NCI-H2171 (cell line): ENCODE measurements at regions not wholly inside any gene's neighbourhood (a gene's known extent, or its start where the extent isn't known, plus 50 kb on each side); places are given as distances from the start of the nearest gene placed in this dataset.
A peak's percentile ranks its signal among the peaks of the same experiment; 100 is the strongest.

Experiments used
- DNase-seq: peaks from one replicate; lab custom pipeline; 2025; lab: John Stamatoyannopoulos, UW

DNA sequence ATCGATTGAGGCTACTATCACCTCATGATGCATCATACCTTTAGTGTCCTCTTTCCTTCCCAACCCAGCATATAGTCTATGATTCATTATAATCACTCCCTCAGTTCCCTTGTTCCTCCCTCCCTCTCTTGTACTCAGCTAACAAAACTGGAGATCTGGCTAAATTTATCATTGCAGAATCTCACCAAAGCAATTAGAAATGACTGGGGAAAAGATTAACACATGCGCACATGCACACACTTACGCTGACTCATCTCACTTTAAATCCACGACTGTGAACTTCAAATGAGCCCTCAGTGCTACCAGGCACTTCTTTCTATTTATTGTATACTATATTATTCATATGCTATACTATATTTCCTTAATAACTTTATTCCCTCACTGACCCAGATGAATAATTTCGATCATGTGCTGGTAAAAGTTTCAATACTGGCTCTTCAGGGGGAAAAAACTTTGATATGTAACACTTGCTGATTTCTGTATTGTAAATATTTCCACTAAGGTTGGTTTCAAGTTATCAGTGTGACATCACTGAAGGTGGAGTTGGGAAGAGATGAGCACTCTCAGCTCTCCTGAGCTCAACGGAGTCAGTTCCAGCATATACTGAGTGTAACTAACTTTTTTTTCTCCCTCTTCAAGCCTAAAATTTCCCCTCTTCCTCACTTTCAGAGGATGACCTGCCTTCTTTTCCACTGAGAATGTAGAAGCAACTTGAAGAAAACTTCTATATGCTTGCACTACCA lies 613.7 kb upstream of the B3GALT2 start:
- no peak for DNase-seq

DNA sequence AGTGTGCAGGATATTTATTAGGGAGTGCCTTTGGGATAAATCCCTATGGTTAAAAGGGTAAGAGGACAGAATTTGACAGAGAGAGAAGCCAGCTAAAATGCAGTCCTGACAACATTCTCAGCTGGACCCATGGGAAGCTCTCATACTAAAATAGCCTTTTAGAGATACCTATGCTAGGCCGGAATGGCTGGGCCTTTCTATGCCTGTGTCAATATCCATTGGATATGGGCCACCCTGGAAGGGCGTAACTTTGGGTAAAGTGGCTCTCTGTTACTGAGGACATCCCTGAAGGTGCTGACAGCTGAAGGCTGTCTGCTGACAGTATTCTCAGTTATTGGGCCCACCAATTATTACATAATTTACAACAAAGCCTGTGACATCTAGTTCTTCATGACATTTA lies 613.0 kb upstream of the B3GALT2 start:
- DNase-seq = no peak

DNA sequence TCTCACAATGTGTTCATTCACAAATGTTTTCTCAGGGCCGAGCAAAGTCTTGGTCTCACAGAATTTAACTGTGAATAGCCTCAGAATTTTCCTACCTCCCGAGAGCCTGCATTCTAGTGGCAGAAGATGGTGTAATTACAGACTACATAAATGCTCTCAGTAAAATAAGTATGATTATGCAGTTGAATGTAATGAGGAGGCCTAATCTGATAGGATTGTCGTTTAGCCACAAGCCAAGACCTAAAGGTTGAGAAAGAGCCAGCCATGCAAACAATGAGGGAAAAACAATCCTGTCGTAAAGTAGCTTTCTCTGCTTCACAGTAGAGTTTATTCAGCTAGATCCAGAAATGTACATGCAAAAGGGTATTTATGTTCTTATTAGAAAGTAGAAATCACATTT lies 607.8 kb upstream of the B3GALT2 start:
- DNase-seq = no peak

DNA sequence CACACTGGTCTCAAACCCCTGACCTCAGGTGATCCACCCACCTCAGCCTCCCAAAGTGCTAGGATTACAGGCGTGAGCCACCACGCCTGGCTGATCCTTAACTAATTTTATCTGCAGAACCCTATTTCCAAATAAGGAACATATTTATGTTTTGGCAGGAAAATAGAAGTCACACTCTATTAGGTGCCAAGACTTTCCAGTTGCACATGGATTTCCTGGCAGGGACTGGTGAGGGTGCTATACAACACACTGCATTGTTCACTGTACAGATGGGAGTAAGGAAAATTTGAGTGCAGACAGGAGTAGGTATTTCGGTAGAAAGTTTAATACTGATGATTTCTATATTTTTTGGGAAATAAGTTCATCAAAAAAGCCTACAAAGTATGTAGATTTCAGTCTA lies 605.3 kb upstream of the B3GALT2 start:
- no peak for DNase-seq

DNA sequence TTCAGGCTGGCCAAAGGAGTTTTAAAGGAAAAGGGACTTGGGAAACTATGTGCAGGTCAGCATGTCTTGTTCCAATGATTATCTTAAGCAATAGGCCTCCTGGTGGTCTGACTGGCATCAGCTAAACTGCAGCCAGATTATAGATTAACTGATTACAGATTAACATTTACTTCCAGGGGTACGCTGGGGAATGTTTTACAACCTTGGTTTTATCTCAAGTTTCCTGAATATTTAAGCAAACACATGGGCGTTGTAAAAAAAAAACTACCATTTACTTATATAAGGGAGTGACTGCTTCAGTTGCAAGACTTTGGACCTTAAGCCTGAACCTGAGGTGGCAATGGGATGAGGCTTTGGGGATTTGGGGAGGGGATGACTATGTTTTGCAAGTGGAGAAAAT lies 600.6 kb upstream of the B3GALT2 start:
- DNase-seq = no peak

DNA sequence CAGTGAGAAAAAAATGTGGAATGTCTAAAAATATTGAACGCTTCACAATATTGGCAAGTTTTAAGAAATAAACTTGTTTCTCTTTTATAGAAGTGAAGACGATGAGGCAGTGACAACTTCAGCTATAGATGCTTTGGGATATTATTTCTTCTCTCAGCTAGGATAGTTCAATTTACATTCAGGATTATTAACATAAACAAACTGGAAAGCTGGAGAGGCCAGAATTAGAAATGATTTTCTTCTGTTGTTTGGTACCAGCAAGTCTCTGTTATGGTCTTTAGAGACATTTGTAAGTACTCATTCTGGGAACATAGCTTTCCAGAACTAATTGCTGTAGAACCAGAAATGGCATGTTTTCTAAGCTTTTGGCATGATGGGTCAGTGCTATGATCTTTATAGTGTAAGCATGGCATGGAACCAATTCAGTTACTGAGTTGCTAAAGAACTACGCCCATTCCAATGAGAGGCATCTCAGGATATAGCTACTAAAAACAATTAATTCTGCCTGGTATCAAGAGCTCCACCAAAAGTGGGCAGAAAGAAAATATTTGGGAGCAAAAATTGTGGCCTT lies 599.5 kb upstream of the B3GALT2 start:
- no peak for DNase-seq

DNA sequence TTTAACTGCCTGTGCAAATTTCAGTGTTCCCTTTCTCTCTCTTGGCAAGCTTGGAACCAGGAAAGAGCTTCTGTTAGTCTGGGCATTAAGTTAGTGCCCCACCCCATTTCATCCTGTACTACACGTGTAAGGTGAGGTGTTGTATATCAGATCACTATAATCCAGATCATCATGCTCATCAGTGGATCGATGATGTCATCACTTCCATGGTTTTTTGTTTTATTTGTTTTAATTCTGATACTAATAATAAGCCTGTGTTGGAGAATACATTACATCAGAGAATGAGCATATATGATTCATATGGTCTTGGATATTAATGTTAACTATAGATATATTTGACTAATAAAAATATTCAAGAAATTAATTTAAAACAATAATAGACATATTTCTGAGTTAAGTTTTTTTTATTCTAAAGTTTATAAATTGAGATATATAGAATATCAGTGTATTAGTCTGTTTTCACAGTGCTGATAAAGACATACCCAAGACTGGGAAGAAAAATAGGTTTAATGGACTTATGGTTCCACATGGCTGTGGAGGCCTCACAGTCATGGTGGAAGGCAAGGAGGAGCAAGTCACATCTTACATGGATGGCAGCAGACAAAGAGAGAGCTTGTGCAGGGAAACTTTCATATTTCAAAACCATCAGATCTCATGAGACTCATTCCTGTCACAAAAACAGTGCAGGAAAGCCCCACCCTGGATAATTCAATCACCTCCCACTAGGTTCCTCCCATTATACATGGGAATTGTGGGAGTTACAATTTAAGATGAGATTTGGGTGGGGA lies 588.3 kb upstream of the B3GALT2 start:
- DNase-seq = no peak

DNA sequence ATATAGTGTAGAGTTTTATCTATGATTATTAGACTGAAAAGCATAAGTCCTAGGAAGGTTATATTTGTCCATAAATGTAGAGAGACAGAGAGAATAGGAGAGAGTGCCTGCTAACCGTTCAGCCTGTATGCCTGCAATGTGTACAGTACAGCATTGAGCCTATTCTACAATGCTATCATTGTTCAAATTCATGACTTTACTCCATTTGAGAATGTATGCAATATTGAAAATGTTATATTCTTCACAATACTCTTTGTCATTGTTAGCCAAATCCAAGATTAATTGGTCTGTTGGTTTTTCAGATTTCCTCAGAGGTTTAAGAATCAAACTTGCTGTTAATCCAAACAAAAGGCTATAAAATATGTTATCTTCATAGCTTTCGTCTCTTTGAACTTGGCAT lies 585.2 kb upstream of the B3GALT2 start:
- DNase-seq = no peak

DNA sequence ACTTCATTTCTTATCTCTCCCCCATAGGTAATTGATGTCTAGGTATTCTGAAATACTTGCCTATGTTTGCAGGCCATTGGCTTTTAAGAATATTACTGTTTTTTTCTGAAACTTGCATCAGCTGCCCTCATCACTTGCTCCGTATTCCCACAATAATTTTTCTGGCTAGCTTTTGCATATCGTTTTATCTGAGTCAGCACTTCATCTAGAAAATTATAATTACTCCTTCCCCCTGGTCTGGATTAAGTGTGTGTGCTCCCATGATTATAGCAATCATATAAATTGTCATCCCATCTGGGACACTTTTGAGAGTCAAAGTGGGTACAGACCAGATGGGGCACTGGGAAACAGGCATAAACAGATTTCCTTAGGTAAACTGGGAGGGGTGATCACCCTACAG lies 583.2 kb upstream of the B3GALT2 start:
- DNase-seq = peak; percentile 38

DNA sequence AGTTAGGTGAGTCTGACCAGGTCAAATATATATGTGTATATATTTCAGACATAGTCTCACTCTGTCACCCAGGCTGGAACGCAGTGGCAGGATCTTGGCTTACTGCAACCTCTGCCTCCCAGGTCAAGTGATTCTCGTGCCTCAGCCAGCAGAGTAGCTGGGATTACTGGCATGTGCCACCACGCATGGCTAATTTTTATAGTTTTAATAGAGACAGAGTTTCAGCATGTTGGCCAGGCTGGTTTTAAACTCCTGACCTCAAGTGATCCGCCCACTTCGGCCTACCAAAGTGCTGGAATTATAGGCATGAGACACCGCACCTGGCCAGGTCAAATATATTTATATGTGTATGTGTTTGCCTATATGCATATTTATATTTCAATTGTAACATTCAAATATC lies 581.5 kb upstream of the B3GALT2 start:
- no peak for DNase-seq

DNA sequence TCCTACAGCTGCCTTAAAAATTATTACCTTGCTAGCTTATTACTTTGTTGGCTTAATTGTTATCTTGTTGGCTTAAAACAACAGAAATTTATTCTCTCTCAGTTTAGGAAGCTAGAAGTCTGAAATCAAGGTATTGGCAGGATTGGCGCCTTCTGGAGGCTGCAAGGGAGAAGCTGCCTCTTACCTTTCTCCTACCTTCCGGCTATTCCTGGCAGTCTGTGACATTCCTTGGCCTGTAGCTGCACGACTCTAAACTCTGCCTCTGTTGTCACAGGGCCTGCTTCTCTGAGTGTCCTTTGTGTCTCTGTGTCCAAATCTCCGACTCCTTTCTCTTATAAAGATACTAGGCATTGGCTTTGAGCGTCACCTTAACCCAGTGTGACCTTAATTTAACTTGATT lies 579.9 kb upstream of the B3GALT2 start:
- no peak for DNase-seq

DNA sequence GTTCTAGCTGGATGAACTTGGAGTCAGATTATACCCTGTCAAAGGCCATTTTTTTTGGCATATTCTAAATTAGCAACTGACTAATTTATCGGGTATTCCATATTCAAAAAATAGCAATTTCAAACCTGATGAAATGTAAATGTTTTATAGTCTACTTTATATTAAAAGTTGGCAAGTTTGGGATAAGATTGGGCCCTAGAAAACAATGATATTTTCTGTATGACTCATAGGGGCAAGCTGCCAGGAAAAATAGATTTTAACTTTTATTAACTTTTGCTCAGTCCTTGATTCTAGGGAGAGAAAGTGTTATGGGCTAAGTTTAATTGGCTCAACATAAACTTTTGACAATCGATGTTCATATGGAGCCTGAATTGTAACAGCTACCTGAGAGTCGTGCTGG lies 576.9 kb upstream of the B3GALT2 start:
- DNase-seq = no peak

DNA sequence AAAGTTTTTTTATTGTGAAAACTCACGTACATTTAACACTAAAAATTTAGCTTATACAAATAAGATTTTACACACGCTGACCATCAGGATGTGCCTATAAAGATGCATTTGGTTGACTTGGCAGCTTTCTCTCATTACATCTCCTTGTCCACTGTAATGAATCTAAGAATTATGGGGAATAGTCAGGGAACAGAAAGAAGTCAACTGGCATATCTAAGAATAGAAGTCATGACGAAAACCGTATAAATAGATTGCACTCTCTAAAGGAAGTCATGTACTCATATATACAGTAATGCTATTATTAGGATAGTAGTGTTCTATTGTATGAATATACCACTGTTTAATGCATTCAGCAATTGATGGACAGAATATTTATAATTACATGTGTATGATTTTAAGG lies 575.8 kb upstream of the B3GALT2 start:
- no peak for DNase-seq

DNA sequence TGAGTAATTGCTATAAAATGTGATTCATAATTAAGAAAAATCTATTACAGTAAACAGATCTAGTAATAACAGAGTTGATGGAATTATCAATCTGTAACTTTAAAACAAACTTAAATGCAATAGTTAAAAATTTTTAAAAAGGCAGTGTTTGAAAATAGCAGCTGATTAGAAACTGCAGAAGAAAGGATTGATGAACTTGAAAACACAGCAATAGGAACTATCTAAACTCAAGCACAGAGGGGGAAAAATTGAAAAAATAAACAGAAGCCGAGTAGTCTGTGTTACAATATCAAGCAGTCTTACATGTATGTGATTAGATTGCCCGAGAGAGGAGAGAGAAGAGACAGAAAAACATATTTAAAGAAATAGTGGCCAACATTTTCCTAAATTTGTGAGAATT lies 569.0 kb upstream of the B3GALT2 start:
- DNase-seq = no peak

DNA sequence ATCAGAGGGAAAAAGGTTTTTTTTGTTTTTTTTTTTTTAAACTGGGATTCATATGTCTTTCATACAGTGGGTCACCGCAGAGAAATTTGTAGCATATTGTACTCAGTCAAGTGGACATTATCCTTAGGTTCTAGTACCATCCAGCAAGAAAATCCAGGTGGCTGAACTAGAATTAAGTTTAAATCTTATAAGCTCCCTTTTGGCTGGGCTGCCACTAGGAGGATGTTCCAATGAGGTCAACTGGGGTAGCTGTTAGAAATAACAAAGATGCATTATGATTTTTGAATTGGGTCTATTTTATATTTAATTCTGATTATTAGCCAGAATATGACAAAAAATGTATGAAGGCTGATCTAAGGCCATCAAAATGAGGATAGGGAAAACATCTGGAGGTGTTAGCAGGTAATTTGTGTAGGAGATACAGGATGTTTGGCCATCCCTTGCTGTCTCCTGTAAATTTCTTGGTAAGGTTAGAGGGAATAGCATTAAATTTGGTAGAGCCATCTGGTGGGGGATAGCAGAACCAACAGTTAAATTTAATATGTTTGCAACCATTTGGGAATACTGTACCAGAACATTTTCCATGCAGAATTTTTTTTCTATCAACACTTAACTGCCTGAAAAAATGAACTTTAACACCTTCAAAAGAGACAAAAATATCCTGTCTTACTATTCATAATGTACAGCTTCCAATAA lies 568.5 kb upstream of the B3GALT2 start:
- no peak for DNase-seq

DNA sequence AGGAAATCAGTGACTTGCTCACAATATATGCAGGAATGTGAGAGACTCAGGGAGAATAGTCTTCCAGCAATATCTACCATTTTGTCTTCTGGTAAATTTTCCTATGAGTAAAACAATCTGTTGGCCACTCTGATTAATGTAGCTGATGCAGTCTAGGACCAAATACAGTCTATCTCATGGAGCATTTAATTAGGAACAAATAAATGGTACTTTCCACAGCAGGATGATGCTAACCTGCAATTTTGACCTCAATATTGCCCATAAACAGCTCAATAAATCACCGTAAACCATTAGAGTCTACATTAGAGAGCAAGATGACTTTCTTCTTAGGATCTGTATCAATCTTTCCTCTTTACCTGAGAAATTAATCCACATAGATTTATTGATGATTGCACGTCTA lies 567.7 kb upstream of the B3GALT2 start:
- DNase-seq = no peak

DNA sequence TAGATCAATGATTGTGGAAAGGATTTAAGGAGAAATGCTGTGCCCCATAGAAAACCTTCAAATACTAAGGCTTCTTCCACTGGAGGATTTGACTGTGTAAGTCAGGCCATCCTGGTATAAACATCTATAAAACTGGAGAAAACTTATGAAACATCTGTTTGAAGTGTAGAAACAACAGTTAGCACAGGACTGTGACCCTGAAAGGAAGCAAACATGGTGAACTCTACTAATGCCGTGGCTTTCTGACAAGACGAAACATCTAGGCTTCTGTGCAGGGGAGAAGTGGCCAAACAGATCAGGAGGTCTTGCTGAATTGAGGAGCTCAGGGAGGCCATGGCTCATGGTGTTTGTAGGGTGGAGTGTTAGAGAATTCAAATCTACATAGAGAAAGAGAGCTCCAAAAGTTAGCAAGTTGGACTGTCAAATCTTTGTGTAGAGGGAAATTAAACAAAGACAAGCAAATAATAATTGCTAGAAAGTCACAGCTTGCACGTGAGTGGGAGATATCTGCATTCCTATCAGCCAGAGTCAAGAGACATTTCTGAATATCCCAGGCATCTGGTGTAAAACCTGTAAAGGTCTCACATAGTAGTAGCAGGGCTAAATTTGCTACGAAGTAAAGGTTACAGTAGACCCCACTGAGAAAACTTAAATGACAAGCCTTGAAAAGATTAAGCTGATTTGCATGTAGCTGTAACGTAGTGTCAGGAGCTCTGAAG lies 566.8 kb upstream of the B3GALT2 start:
- DNase-seq = no peak

DNA sequence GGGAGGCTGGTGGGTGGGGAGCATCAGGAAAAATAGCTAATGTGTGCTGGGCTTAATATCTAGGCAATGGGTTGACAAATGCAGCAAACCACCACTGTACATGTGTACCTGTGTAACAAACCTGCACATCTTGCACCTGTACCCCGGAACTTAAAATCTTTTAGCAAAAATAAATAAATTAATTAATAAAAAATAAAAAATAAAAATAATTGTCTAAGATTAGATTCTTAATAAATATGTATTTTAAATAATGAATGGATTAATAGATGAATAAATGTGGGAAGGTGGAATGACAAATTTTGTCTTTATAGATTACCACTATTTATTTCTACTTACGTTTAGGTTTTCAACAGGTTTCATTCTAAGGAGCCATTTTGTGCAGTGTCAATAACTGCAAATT lies 563.5 kb upstream of the B3GALT2 start:
- DNase-seq = no peak

DNA sequence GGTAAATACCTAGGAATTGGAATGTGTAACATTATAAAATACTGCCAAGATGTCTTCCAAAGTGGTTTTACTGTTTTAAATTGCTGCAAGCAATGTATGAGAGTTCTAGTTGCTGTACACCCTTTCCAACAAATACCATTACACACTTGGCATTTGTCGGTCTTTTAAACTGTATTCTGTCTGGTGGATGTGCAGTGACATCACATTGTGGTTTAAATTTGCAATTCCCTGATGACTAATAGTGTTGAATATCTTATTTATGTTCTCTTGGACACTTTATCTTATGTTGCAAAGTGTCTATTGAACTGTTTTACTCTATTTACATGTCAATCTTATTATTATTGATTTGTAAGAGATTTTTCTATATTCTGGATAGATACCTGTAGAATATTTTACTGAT lies 561.2 kb upstream of the B3GALT2 start:
- no peak for DNase-seq

DNA sequence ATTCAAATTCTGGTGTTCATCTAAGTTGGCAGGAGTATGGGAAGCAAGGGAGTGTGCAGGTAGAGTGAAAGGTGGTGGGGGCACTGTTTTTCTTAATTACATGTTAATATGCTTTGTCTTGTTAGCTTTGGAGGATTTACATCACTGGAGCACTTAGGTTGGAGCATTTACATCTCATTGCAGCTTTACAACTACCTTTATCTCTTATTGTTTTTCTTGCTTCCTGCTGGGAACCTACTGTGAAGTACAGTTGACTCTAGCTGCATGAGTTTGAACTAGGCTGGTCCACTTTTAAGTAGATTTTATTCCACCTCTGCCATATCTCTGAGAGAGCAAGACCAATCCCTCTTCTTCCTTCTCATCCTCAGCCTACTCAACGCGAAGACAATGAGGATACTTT lies 554.8 kb upstream of the B3GALT2 start:
- no peak for DNase-seq

DNA sequence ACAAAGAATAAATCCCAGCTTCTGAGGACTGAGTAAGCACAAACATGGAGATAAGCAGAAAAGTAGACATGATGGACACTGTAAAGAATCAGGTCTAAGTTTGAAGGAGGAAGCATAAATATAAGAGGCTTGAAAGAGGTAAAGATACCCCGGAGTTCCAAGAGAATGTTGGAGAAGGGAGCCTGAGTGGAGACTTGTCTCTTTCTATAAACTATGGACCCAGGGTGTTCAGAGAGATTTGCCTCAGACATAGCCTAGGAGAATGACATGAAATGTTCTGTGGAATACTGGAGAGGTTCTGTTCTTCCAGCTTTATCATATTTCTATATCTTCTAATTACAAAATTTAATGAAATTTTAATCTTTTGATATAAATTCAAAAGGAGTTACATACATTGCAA lies 554.3 kb upstream of the B3GALT2 start:
- DNase-seq = no peak

DNA sequence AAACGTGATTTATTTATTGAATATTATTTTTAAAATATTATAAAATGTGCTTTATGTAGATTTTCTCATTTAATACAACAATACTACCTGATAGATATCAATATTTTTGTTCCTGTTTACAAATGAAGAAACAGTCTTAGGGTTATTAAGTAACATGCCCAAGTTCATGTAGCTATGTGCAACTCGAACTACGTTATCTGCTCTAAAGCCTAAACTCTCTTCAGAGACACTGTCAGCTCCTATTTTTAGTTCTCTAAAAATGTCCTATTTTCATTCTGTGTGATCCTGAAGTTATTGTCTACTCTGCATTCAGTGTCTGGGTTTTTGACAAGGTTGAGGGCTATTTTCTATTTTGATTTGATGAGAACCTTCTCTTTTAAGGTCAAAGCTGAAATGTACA lies 550.1 kb upstream of the B3GALT2 start:
- DNase-seq = no peak
